ENCODE measurements at regions not wholly inside any gene's neighbourhood (a gene's known extent, or its start where the extent isn't known, plus 50 kb on each side); places are given as distances from the start of the nearest gene placed in this dataset.

DNA sequence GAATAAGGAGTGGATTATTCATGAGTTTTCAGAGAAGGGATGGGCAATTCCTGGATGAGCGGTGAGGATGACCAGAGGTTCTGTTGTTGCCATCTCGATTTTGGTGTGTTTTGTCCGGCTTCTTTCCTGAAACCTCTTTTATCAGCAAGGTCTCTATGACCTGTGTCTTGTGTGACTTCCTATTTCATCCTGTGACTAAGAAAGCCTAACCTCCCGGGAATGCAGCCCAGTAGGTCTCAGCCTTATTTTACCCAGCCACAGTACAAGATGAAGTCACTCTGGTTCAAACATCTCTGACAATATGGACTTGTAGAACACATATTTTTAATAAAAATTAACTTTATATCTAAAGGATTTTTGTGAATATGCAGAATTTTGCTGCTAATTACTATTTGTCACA is 716.4 kb downstream of the FSCB start:
- TF ChIP-seq, protein P1, sequence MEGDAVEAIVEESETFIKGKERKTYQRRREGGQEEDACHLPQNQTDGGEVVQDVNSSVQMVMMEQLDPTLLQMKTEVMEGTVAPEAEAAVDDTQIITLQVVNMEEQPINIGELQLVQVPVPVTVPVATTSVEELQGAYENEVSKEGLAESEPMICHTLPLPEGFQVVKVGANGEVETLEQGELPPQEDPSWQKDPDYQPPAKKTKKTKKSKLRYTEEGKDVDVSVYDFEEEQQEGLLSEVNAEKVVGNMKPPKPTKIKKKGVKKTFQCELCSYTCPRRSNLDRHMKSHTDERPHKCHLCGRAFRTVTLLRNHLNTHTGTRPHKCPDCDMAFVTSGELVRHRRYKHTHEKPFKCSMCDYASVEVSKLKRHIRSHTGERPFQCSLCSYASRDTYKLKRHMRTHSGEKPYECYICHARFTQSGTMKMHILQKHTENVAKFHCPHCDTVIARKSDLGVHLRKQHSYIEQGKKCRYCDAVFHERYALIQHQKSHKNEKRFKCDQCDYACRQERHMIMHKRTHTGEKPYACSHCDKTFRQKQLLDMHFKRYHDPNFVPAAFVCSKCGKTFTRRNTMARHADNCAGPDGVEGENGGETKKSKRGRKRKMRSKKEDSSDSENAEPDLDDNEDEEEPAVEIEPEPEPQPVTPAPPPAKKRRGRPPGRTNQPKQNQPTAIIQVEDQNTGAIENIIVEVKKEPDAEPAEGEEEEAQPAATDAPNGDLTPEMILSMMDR (IDR thresholded peaks at IDR 0.05), result no peak
- TF ChIP-seq, protein P2, sequence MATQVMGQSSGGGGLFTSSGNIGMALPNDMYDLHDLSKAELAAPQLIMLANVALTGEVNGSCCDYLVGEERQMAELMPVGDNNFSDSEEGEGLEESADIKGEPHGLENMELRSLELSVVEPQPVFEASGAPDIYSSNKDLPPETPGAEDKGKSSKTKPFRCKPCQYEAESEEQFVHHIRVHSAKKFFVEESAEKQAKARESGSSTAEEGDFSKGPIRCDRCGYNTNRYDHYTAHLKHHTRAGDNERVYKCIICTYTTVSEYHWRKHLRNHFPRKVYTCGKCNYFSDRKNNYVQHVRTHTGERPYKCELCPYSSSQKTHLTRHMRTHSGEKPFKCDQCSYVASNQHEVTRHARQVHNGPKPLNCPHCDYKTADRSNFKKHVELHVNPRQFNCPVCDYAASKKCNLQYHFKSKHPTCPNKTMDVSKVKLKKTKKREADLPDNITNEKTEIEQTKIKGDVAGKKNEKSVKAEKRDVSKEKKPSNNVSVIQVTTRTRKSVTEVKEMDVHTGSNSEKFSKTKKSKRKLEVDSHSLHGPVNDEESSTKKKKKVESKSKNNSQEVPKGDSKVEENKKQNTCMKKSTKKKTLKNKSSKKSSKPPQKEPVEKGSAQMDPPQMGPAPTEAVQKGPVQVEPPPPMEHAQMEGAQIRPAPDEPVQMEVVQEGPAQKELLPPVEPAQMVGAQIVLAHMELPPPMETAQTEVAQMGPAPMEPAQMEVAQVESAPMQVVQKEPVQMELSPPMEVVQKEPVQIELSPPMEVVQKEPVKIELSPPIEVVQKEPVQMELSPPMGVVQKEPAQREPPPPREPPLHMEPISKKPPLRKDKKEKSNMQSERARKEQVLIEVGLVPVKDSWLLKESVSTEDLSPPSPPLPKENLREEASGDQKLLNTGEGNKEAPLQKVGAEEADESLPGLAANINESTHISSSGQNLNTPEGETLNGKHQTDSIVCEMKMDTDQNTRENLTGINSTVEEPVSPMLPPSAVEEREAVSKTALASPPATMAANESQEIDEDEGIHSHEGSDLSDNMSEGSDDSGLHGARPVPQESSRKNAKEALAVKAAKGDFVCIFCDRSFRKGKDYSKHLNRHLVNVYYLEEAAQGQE (IDR thresholded peaks at IDR 0.05; ENCODE audit: insufficient read depth in 1 of 2, low read depth in 2 of 2, low read length in 1 of 2), result no peak
- no peak for TF ChIP-seq POLR2AphosphoS5 (IDR thresholded peaks at IDR 0.05; ENCODE audit: low read depth, low read length)

Data from Panc1 (cell line).